ENCODE measurements at regions not wholly inside any gene's neighbourhood (a gene's known extent, or its start where the extent isn't known, plus 50 kb on each side); places are given as distances from the start of the nearest gene placed in this dataset.

DNA sequence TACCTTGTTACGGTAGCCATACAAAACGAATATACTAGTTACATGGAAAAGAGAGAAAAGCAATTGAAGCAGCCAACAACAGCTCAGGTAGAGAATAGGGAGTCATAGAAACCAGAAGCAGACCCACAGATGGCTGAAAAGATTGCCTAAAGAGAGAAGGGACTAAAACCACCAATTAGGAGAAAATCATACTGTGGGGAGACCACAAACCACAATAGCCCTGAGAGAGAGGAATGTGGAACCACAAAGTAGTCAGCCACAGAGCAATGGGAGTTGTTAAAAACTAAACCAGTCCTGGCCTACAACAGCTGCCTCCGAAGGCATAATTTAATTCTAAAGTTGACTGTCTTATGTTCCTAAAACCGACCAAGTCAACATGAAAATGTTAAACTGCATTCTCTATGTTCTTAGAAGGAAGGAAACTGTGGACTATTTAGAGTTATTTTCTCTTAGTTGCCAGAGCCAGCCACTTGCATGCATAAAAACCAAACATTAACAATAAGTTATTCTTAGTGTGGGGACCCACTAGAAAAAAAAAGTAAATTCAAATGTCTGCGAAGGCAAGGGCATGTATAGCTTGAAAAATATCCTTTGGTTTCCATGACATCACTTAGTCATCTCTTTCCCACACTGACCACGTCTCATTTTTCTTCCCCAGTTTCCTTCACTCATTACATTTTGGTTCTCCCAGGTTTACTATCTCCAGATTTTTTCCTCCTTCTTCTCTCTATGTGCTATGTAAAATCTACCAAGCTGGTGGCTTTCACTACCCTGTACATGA, 398.1 kb downstream of the NOVA1 start:
- Histone ChIP-seq H2BK5ac (ENCODE audit: insufficient read length, low read length) (no peak overlapping the region), H3K18ac (ENCODE audit: insufficient read length, low read depth, low read length) (no peak overlapping the region), H4K20me1 (ENCODE audit: control insufficient read depth, insufficient read depth, insufficient read length) (no peaks in the 10 kb centered on the region), H4K8ac (replicated peaks; ENCODE audit: insufficient read length, low read depth, low read length) (no peak overlapping the region), H2AFZ (ENCODE audit: low read length) (no peak overlapping the region), H4K5ac (ENCODE audit: insufficient read length, low read depth, low read length) (no peak overlapping the region), H3K4me1 (ENCODE audit: insufficient read depth, low read length) (no peaks in the 10 kb centered on the region), H3K56ac (ENCODE audit: insufficient read length, low read depth, low read length) (no peak overlapping the region), H3K23me2 (ENCODE audit: insufficient read length, low read depth, low read length, poor library complexity, severe bottlenecking) (peaks cover 1% of the 10 kb centered on the region), H3K27me3 (ENCODE audit: insufficient read depth, low read length) (no peaks in the 10 kb centered on the region), H4K91ac (ENCODE audit: insufficient read length, low read depth, low read length) (no peak overlapping the region), H2BK15ac (ENCODE audit: low read depth, low read length) (no peak overlapping the region), H3K9ac (ENCODE audit: extremely low read depth, insufficient read length, low read length) (no peak overlapping the region), H3K79me2 (ENCODE audit: insufficient read depth, low read length) (no peaks in the 10 kb centered on the region), H3K14ac (ENCODE audit: insufficient read depth, low read length) (no peak overlapping the region), H3K4me2 (ENCODE audit: insufficient read depth, insufficient read length, low read length) (no peak overlapping the region), H3K27ac (ENCODE audit: insufficient read length, low read depth, low read length) (no peak overlapping the region), H3K79me1 (ENCODE audit: insufficient read depth, low read depth, low read length, poor library complexity, severe bottlenecking) (no peaks in the 10 kb centered on the region), H3T11ph (ENCODE audit: low read length) (no peak overlapping the region), H2BK12ac (ENCODE audit: insufficient read length, low read depth, low read length) (no peak overlapping the region), H2BK120ac (ENCODE audit: low read depth, low read length, poor library complexity, severe bottlenecking) (no peak overlapping the region), H3K4ac (ENCODE audit: low read depth, low read length) (no peak overlapping the region), H2BK20ac (ENCODE audit: low read depth, low read length, poor library complexity, severe bottlenecking) (no peak overlapping the region), H3K9me3 (ENCODE audit: control insufficient read depth, low read depth, low read length) (no peaks in the 10 kb centered on the region), H2AK5ac (ENCODE audit: insufficient read length, low read length) (no peak overlapping the region), H3K23ac (ENCODE audit: insufficient read length, low read depth, low read length) (no peak overlapping the region)
- DNase-seq = no peak
- TF ChIP-seq, protein P1, sequence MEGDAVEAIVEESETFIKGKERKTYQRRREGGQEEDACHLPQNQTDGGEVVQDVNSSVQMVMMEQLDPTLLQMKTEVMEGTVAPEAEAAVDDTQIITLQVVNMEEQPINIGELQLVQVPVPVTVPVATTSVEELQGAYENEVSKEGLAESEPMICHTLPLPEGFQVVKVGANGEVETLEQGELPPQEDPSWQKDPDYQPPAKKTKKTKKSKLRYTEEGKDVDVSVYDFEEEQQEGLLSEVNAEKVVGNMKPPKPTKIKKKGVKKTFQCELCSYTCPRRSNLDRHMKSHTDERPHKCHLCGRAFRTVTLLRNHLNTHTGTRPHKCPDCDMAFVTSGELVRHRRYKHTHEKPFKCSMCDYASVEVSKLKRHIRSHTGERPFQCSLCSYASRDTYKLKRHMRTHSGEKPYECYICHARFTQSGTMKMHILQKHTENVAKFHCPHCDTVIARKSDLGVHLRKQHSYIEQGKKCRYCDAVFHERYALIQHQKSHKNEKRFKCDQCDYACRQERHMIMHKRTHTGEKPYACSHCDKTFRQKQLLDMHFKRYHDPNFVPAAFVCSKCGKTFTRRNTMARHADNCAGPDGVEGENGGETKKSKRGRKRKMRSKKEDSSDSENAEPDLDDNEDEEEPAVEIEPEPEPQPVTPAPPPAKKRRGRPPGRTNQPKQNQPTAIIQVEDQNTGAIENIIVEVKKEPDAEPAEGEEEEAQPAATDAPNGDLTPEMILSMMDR (conservative IDR thresholded peaks at IDR 0.05) = no peak
- H3K27me3 Mint-ChIP-seq (ENCODE audit: low read depth) = peaks cover 22% of the 10 kb centered on the region
- H3K4me1 Mint-ChIP-seq = peaks cover 15 to 26% of the 10 kb centered on the region in 2 experiments
- H3K4me3 Mint-ChIP-seq = no peak overlapping the region
- no peaks in the 10 kb centered on the region; a peak in 1 of 7 replicates for H3K36me3 Mint-ChIP-seq (ENCODE audit: insufficient read depth in 1 of 3, low read depth in 3 of 3)
- no CpG with 5 or more reads among the region's 6 CpGs for WGBS (ENCODE audit: extremely low coverage, insufficient read length, low lambda C conversion rate)
- no peak overlapping the region for H3K27ac Mint-ChIP-seq
- no peaks in the 10 kb centered on the region; a peak in 1 of 5 replicates for H3K9me3 Mint-ChIP-seq

Measured in H9 (cell line).